ENCODE measurements at regions not wholly inside any gene's neighbourhood (a gene's known extent, or its start where the extent isn't known, plus 50 kb on each side); places are given as distances from the start of the nearest gene placed in this dataset.
"Not testable (repeated sequence)": the region's sequence is repeated elsewhere in the genome, so short reads cannot be mapped to it uniquely, and the experiment has no call there.

- DNase-seq, result no peak
These were observed 98.9 kb downstream of the RGS2 start for GRCh38 chr1:192907545-192908243.

- DNase-seq, result not testable (repeated sequence)
These were observed 103.2 kb downstream of the RGS2 start for GRCh38 chr1:192911896-192912656.

DNA sequence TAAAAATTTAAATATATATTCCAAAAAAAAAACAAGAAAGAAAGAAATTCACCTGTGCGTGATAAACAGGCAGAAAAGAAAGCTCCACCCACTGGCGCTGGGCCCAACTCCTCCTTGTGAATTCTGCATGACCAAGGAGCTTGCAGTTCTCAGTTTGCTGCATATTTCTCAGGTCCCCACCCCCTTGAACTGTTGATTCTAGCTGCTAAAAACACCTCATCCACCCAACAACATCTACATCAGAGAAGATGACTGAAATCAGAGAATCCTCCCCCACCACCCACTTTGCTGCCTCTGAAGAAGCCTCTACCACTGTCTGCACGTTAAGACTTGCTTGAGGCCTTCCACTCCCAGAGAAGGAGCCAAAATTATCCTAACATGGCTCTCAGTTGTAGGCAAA lies 104.8 kb downstream of the RGS2 start:
- DNase-seq, result no peak

DNA sequence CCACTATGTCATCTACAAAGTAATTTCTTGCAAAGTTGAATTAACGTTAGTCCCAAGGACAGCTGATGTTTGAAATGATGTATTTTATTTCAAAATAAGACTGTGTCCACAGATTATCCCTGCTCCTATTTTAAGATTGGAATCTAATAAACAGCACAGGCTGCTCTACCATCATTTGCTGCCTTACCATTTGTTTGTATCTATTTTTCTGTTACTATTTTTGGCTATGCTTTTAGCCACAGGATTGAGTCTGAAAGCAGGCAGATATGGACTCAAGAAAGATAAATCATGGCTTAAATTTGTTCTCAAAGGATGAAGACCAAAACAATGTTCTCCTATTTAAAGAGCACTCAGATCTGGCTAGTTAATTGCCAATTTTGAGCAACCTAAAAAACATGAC lies 105.3 kb downstream of the RGS2 start:
- no peak for DNase-seq

DNA sequence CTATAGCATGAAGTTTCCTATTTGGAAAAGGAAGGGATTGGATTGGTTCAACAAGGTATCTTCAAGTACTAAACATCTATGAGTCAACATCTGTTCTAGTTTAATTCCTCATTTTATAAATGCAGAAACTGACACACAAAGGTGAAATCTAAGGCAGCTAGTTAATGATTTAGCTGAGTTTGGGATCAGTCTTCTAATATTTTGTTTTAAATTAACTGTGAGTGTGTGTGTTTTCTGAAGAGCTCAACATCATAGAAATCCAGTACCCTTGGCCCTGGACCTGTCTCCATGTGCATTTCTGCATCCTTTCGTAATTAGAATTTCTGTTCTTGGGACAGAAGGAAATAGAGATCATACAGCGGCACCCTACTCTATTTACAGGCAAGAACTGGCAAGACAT lies 105.9 kb downstream of the RGS2 start:
- DNase-seq, result no peak

DNA sequence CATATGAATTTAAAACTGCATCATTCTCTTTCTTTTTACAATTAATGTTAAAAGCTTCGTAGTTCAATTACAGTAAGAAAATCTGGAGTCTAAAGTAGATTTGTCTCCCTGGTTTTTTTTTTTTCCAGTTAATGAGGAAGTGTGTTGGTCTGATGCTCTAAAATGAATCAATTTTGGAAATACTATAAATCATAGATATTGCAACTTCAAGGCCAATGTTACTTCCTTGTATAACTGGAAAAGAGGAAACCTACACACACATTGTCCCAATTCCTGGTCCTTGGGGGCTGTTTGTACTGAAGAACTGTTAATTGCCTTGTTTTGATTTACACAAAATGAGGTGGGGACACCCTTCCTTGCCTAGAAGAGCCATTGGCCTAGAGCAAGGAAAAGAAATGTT lies 107.2 kb downstream of the RGS2 start:
- no peak for DNase-seq

GRCh38 chr1:192918259-192918658 lies 109.4 kb downstream of the RGS2 start:
- DNase-seq, result no peak

GRCh38 chr1:192920412-192920811 lies 111.6 kb downstream of the RGS2 start:
- no peak for DNase-seq

- DNase-seq, result no peak
These were observed 116.8 kb downstream of the RGS2 start for GRCh38 chr1:192925609-192926008.

DNA sequence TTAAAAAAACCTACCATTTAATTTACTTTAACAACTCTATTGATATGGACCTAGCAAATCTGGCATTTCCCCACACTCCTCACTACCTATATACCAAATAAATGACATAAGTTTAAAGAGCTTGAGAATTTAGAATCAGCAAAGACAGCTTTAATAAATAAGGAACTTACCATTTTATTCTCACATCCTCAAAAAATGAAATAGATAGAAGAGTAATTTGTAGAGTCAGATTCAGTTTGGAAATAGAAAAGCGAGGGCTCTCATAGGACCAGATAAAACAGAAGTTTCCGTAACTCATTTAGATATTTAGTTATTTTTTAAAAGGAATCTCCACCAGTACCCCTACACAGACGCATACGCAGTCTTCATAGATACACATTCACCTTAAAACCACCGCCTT lies 117.9 kb downstream of the RGS2 start:
- no peak for DNase-seq

- no peak for DNase-seq
These were observed 118.7 kb downstream of the RGS2 start for GRCh38 chr1:192927496-192927895.

GRCh38 chr1:192929597-192929996 lies 120.8 kb downstream of the RGS2 start:
- no peak for DNase-seq

DNA sequence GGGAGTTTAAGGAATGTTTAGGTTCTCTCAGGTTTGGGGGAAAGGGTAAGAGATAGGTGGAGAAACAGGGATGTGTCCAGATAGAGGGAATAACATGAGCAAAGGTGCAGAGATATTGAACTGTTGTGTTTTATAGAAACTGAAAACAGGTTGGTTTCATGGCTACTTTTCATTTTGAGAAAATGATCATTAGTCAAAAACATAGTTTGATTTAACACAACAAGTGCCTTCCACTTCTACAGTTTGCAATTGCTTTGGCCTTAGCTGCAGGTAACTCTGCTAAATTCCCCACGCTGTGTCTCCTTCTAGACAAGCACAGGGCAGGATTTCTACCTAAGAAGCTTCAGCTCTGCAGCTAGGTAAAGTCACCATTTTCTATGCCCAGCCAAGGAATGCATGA lies 124.9 kb downstream of the RGS2 start:
- no peak for DNase-seq

- peak in 1 of 2 donors; percentile 64 for DNase-seq
These were observed 122.7 kb downstream of the UCHL5 start for GRCh38 chr1:192936313-192937018.

DNA sequence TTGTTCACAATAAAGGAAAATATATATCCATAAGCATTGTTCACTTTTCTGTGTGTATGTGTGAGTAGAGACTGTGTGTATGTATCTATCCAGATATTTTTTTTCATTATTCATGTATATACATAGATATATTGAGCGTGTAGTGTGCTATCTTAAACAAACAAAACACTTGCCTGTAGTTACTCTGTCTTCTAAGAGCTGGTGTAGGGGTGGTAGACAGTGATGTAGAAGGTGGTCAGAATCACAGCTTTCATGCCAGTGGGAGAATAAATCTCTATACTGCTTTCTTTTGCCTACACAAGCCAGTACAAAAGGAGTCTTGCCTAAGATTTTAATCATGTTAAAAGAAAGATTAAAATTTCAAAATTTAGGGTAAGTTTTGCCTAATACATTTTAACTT lies 122.0 kb downstream of the UCHL5 start:
- no peak for DNase-seq

DNA sequence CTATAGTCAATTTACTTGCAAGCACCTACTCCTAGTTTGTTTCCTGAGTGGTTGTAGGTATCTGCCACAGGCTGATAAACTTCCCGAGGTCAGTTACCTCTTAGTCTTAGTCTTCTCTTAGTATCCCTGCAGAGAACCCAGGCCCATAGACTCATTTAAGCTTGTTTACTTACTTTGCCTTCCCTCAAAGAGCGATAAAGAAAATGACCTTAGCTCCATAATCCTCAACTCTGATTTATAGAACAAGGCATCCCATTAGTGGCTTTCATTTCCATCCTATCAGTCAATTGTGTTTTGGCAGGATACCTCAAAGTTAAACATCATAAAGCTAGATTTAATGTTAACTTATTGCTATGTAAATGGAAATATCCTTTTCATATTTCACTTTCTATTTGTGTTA lies 119.7 kb downstream of the UCHL5 start:
- no peak for DNase-seq

- no peak for DNase-seq
These were observed 118.5 kb downstream of the UCHL5 start for GRCh38 chr1:192940658-192941057.

DNA sequence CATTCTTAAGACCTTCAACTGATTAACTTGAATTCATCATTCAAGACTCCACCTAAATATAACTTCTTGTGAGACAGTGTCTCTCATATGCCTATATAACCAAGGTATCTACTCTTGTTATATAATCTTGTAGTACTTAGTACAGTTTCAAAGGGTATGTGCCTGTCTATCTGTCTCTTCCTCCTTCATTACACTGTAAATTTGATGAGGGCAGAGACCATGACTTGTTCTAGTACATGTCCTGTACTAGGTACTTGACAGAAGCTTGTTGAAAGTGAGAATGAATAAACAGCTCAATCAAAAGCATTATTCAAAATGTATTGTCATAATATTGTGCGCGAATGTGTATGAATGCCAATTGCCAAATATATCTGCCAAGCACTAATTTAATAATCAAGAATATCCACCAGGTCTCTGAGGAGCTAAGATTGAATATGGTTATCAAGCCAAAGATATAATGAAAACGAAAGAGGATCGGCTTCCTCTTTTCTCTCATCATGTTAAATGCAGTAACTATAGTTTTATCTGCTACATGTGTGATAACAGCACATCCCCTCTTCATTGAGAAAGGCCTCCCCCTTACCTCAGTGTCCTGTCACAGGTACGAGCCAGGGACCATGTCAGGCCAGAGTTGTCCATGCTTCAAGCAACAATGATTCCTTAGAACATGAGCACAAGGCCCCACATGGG lies 117.3 kb downstream of the UCHL5 start:
- no peak for DNase-seq

DNA sequence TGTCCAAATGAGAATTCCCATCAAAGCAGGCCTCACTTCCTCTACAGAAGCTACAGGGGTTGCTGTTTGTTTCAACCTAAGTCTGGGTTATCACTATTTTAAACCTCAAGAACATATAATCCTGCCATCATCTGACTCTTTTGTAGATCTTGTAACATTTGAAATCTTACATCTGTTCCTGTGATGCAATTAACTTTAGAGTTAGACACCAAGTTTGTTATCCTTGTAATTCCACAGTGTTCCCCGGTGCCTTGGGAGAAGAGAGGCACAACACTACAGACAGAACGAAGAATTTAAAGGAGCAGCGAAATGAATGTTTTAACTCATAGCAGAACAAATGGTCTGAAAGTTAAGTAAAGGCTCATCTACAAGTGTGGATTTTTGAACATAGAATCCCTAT lies 116.1 kb downstream of the UCHL5 start:
- no peak for DNase-seq

GRCh38 chr1:192943522-192943921 lies 115.6 kb downstream of the UCHL5 start:
- DNase-seq, result no peak

DNA sequence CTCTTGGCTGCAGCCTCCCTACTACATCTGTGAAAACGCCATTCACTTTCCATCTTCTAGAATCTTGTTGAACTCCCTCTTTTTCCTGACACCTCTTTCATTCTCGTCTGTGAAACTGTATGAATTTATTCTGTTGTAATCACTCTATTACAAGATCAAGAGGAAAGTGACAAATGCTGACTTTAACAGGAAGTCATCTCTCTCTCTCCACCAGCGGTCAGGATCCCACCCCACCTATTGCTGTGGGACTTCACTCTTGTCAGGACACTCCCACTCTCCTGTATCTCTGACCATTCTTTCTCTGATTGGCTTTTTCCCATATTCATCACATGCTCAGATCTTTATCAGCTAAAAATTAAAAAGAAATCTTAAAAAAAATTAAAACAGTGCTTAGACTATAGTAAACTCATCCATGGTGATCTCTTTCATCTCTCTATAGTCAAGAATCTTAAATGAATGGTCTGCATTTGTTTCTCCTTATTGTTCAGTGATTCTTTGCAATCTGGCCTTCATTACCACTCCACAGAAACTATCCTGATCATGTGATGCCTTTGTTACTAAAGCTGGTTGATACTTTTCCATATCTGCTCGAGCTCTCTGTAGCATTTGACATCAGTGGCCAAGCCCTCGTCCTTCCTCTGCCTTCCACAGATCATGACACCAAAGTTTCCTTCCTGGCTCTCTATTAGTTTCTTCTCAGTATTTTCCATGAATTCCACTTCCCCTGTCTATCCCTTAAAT lies 113.6 kb downstream of the UCHL5 start:
- no peak for DNase-seq

GRCh38 chr1:192949783-192950182 lies 109.4 kb downstream of the UCHL5 start:
- DNase-seq, result no peak

GRCh38 chr1:192950926-192951325 lies 108.2 kb downstream of the UCHL5 start:
- no peak for DNase-seq

Data from bone marrow (tissue), 2 donors.